H1 (cell line): ENCODE measurements at regions not wholly inside any gene's neighbourhood (a gene's known extent, or its start where the extent isn't known, plus 50 kb on each side); places are given as distances from the start of the nearest gene placed in this dataset.

Experiments
- CTCF ChIA-PET: fragments of 300-600 bp; sonication (Branson Sonifier 250); formaldehyde crosslinking; loops from one replicate; lab custom pipeline; 2021; ENCODE audit not compliant: partially characterized antibody; lab: Charles Lee
- POLR2A ChIA-PET: fragments of 300-600 bp; sonication (Branson Sonifier 250); formaldehyde crosslinking; loops from one replicate; lab custom pipeline; 2021; ENCODE audit warnings: inconsistent platforms; ENCODE audit not compliant: partially characterized antibody; lab: Charles Lee
- DNase-seq, 2 experiments: peaks; one replicate each; pipeline versions ENCODE4 v3.0.0 to v3.0.0-alpha.2; 2010 to 2022; ENCODE audit warnings: low spot score in 2 of 2, low read depth in 1 of 2, mixed read lengths in 1 of 2
- FAIRE-seq: peaks from 2 replicates; lab custom pipeline; 2011; peaks lifted over from hg19 to GRCh38; lab: Jason Lieb, UNC
- H2AFZ ChIP-seq: 2 replicates; pipeline ENCODE4 v1.8.1; 2012; ENCODE audit warnings: low read length, inconsistent platforms
- H2AK5ac ChIP-seq: 2 replicates; pipeline ENCODE4 v1.6.1; 2013; ENCODE audit warnings: low read depth, low read length
- H2BK120ac ChIP-seq: replicated peaks from 2 replicates; pipeline ENCODE3; 2013; ENCODE audit warnings: low read depth, low read length, inconsistent platforms
- H2BK12ac ChIP-seq: 2 replicates; pipeline ENCODE4 v1.6.1; 2013; ENCODE audit warnings: low read depth, low read length
- H2BK15ac ChIP-seq: 2 replicates; pipeline ENCODE4 v1.6.1; 2013; ENCODE audit warnings: low read length
- H2BK20ac ChIP-seq: 2 replicates; pipeline ENCODE4 v1.6.1; 2013; ENCODE audit warnings: low read length
- H2BK5ac ChIP-seq: 2 replicates; pipeline ENCODE4 v1.6.1; 2013; ENCODE audit warnings: low read depth, low read length
- H3K14ac ChIP-seq: 2 replicates; pipeline ENCODE4 v1.6.1; 2013; ENCODE audit warnings: inconsistent platforms; ENCODE audit not compliant: insufficient read length
- H3K18ac ChIP-seq: 2 replicates; pipeline ENCODE4 v1.6.1; 2013; ENCODE audit warnings: low read length; ENCODE audit errors: extremely low read depth
- H3K23ac ChIP-seq: 2 replicates; pipeline ENCODE4 v1.6.1; 2013; ENCODE audit warnings: inconsistent platforms; ENCODE audit not compliant: insufficient read length
- H3K23me2 ChIP-seq: 2 replicates; pipeline ENCODE4 v1.6.1; 2013; ENCODE audit warnings: low read depth, low read length
- H3K27ac ChIP-seq: 2 replicates; pipeline ENCODE4 v1.6.1; 2011; ENCODE audit warnings: low read depth, low read length, inconsistent platforms
- H3K27me3 ChIP-seq, 4 experiments: replicated peaks in 1 of 4; 1 replicate in 1 of 4; 2 replicates in 3 of 4; pipeline versions ENCODE4 v1.6.1 to v1.8.1; 2011 to 2013; ENCODE audit warnings: low read length in 3 of 4, mild to moderate bottlenecking in 3 of 4, inconsistent platforms in 2 of 4, mixed read lengths in 2 of 4, moderate library complexity in 1 of 4; ENCODE audit not compliant: control insufficient read depth in 3 of 4, insufficient read depth in 3 of 4; ENCODE audit errors: extremely low read depth in 1 of 4
- H3K36me3 ChIP-seq, 4 experiments: 2 replicates each; pipeline versions ENCODE4 v1.6.1 to v1.8.1; 2011 to 2013; ENCODE audit warnings: mild to moderate bottlenecking in 4 of 4, low read length in 3 of 4, moderate library complexity in 2 of 4, control low read depth in 1 of 4, inconsistent platforms in 1 of 4; ENCODE audit not compliant: insufficient read depth in 4 of 4, control insufficient read depth in 2 of 4
- H3K4ac ChIP-seq: replicated peaks from 2 replicates; pipeline ENCODE3; 2013; ENCODE audit warnings: low read length, low read depth, mixed read lengths, inconsistent platforms; ENCODE audit not compliant: insufficient read length
- H3K4me1 ChIP-seq, 4 experiments: replicated peaks in 1 of 4; 1 replicate in 1 of 4; 2 replicates in 3 of 4; pipeline versions ENCODE4 v1.6.1 to v1.8.1; 2011 to 2013; ENCODE audit warnings: low read length in 3 of 4, inconsistent platforms in 2 of 4, mixed read lengths in 1 of 4; ENCODE audit not compliant: insufficient read depth in 4 of 4, control insufficient read depth in 3 of 4
- H3K4me2 ChIP-seq, 2 experiments: 2 replicates each; pipeline versions ENCODE4 v1.6.1 to v1.8.1; 2011 to 2013; ENCODE audit warnings: low read depth in 2 of 2, low read length in 2 of 2, control low read depth in 1 of 2, inconsistent platforms in 1 of 2, mild to moderate bottlenecking in 1 of 2; ENCODE audit not compliant: insufficient read depth in 1 of 2
- H3K4me3 ChIP-seq, 4 experiments: fragments of 200-600, 300-600 bp in 1 of 4; sonication (generic), shearing (Covaris generic), sonication (Bioruptor Twin) in 1 of 4; 2 replicates each; pipeline versions ENCODE4 v1.5.1 to v1.8.1; 2011 to 2016; ENCODE audit warnings: low read length in 4 of 4, low read depth in 3 of 4, control low read depth in 2 of 4, inconsistent platforms in 2 of 4, mild to moderate bottlenecking in 2 of 4, mixed read lengths in 1 of 4, moderate library complexity in 1 of 4; ENCODE audit not compliant: insufficient read depth in 2 of 4; ENCODE audit errors: extremely low read depth in 1 of 4
- H3K56ac ChIP-seq: replicated peaks from 2 replicates; pipeline ENCODE3; 2013; ENCODE audit warnings: low read depth, mild to moderate bottlenecking, mixed read lengths, low read length, inconsistent platforms; ENCODE audit not compliant: insufficient read length
- H3K79me1 ChIP-seq: 2 replicates; pipeline ENCODE4 v1.6.1; 2013; ENCODE audit warnings: low read depth, low read length, control low read depth
- H3K79me2 ChIP-seq, 2 experiments: 2 replicates each; pipeline versions ENCODE4 v1.6.1 to v1.8.1; 2012 to 2013; ENCODE audit warnings: low read length in 2 of 2, mild to moderate bottlenecking in 2 of 2, inconsistent platforms in 1 of 2; ENCODE audit not compliant: insufficient read depth in 2 of 2, control insufficient read depth in 1 of 2
- H3K9ac ChIP-seq, 4 experiments: replicated peaks in 1 of 4; 1 replicate in 1 of 4; 2 replicates in 3 of 4; pipeline versions ENCODE4 v1.6.1 to v1.8.1; 2011 to 2013; ENCODE audit warnings: low read depth in 3 of 4, low read length in 3 of 4, control low read depth in 2 of 4, mild to moderate bottlenecking in 2 of 4, moderate library complexity in 2 of 4, inconsistent platforms in 1 of 4; ENCODE audit errors: extremely low read depth in 1 of 4
- H3K9me3 ChIP-seq, 2 experiments: 2 replicates each; pipeline versions ENCODE4 v1.6.1 to v1.8.1; 2012 to 2013; ENCODE audit warnings: mild to moderate bottlenecking in 2 of 2, moderate library complexity in 2 of 2, control low read depth in 1 of 2, inconsistent platforms in 1 of 2, low read depth in 1 of 2, low read length in 1 of 2, mixed read lengths in 1 of 2; ENCODE audit not compliant: insufficient read depth in 2 of 2
- H4K20me1 ChIP-seq, 2 experiments: replicated peaks in 1 of 2; 2 replicates each; pipeline versions ENCODE3 to v1.8.1; 2011 to 2013; ENCODE audit warnings: inconsistent platforms in 2 of 2, low read length in 2 of 2, mild to moderate bottlenecking in 1 of 2; ENCODE audit not compliant: insufficient read depth in 2 of 2, control insufficient read depth in 1 of 2
- H4K5ac ChIP-seq: 2 replicates; pipeline ENCODE4 v1.6.1; 2013; ENCODE audit warnings: low read length, low read depth, mixed read lengths, inconsistent platforms; ENCODE audit not compliant: insufficient read length
- H4K8ac ChIP-seq: 2 replicates; pipeline ENCODE4 v1.8.0; 2013; ENCODE audit warnings: mild to moderate bottlenecking, moderate library complexity, low read length, inconsistent platforms; ENCODE audit not compliant: insufficient read depth; ENCODE audit errors: extremely low read depth
- H4K91ac ChIP-seq: replicated peaks from 2 replicates; pipeline ENCODE3; 2013; ENCODE audit warnings: low read length, mixed read lengths, inconsistent platforms; ENCODE audit not compliant: insufficient read length
- ASH2L ChIP-seq: fragments of 200-600, 300-600 bp; sonication (generic); IDR thresholded peaks from one replicate; pipeline ENCODE4 v1.7.1; 2017; ENCODE audit warnings: low read length
- KDM4A ChIP-seq: IDR thresholded peaks from one replicate; pipeline ENCODE4 v1.7.1; 2012; ENCODE audit warnings: low read depth, mild to moderate bottlenecking, moderate library complexity, low read length, inconsistent platforms; ENCODE audit not compliant: severe bottlenecking

- Histone ChIP-seq H4K5ac (no peak overlapping the region), H3K4me2 (no peak overlapping the region), H2BK5ac (no peak overlapping the region), H3K4me1 (no peaks in the 10 kb centered on the region), H4K91ac (no peak overlapping the region), H3K27ac (no peak overlapping the region), H3K27me3 (no peaks in the 10 kb centered on the region), H2AFZ (no peak overlapping the region), H3K9me3 (no peaks in the 10 kb centered on the region), H3K18ac (no peak overlapping the region), H2BK120ac (no peak overlapping the region), H3K56ac (no peak overlapping the region), H2BK15ac (no peak overlapping the region), H2BK12ac (no peak overlapping the region), H3K9ac (no peak overlapping the region), H3K14ac (no peak overlapping the region), H2AK5ac (no peak overlapping the region), H3K36me3 (no peaks in the 10 kb centered on the region), H3K23ac (no peak overlapping the region), H3K79me1 (no peaks in the 10 kb centered on the region), H3K4me3 (no peak overlapping the region), H4K20me1 (no peaks in the 10 kb centered on the region), H3K23me2 (no peaks in the 10 kb centered on the region), H3K4ac (no peak overlapping the region), H4K8ac (no peak overlapping the region), H2BK20ac (no peak overlapping the region), H3K79me2 (no peaks in the 10 kb centered on the region)
- ChIA-PET POLR2A (no interaction called here), CTCF (no interaction called here)
- FAIRE-seq (no peak), DNase-seq (no peak)
- TF ChIP-seq ASH2L (no peak), KDM4A (no peak)
Measured at GRCh38 chr14:44436458-44436857, 70.6 kb downstream of the FSCB start.
